GM13977 (cell line): ENCODE measurements at regions not wholly inside any gene's neighbourhood (a gene's known extent, or its start where the extent isn't known, plus 50 kb on each side); places are given as distances from the start of the nearest gene placed in this dataset.
"Not testable (repeated sequence)": the region's sequence is repeated elsewhere in the genome, so short reads cannot be mapped to it uniquely, and the experiment has no call there.

Experiments
- DNase-seq: peaks from one replicate; pipeline ENCODE4 v3.0.0; 2012; ENCODE audit warnings: low spot score
- CTCF ChIP-seq: IDR thresholded peaks from 2 replicates; pipeline ENCODE4 v1.5.1; 2012; ENCODE audit warnings: mild to moderate bottlenecking, control low read depth; ENCODE audit not compliant: insufficient read depth; ENCODE audit errors: extremely low read depth, missing control alignments
- in situ Hi-C: fragments of 300-500 bp; cut with MboI; formaldehyde crosslinking; loops from one replicate; pipeline ENCODE4 v1.12.0; 2022; ENCODE audit warnings: low sequenced_read_pairs, low pct_unique_long_range_greater_than_20kb, mixed read lengths, inconsistent platforms; ENCODE audit not compliant: unreplicated experiment

DNA sequence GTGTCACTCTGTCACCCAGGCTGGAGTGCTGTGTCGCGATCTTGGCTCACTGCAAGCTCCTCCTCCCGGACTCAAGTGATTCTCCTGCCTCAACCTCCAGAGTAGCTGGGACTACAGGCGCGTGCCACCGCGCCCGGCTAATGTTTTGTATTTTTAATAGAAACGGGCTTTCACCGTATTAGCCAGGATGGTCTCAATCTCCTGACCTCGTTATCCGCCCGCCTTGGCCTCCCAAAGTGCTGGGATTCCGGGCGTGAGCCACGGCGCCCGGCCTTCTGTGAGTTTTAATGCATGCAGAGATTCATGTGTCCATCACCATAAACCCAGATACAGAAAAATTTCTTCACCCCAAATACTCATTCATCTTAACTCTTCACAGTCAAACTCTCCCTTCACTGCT is 1046.7 kb downstream of the CDH9 start:
- in situ Hi-C loops = no loop called here
- DNase-seq = no peak
- no peak for TF ChIP-seq CTCF

DNA sequence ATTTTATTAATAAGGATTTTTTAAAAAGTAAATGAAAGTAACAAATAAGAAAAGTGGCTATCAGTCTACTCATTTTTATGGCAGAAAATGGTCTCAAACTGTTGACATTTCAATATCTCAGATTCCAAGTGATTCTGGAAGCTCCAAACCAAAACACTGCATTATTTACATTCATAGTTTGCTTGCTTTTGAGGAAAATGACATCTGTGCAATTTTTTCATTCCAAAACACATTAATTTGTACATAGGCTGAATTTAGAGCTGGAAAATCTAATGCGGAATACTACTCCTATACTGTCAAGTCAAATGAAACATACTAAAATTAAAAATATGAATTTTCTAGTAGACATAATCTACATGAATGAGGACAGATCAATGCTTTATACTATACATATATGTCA is 1047.6 kb downstream of the CDH9 start:
- in situ Hi-C loops = no loop called here
- DNase-seq = no peak
- TF ChIP-seq CTCF = no peak

DNA sequence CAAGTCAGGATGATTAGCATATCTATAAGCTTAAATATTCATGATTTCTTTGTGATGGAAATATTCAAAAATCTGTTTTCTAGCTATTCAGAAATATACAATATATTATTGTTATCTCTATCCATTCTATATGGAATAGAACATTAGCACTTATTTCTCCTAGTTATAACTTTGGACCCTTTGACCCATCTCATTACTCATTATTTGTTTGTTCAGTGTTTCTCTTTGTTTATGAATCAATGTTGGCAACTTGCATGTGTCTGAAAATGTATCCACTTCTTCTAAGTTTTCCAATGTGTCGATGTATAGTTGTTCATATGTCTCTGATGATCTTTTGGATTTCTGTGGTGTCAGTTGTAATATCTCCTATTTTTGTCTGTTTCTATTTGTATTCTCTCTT is 1059.3 kb downstream of the CDH9 start:
- in situ Hi-C loops = no loop called here
- no peak for DNase-seq
- no peak for TF ChIP-seq CTCF

- DNase-seq = no peak
- in situ Hi-C loops = no loop called here
- no peak for TF ChIP-seq CTCF
Observed at GRCh38 chr5:25975885-25976284, 1062.5 kb downstream of the CDH9 start.

DNA sequence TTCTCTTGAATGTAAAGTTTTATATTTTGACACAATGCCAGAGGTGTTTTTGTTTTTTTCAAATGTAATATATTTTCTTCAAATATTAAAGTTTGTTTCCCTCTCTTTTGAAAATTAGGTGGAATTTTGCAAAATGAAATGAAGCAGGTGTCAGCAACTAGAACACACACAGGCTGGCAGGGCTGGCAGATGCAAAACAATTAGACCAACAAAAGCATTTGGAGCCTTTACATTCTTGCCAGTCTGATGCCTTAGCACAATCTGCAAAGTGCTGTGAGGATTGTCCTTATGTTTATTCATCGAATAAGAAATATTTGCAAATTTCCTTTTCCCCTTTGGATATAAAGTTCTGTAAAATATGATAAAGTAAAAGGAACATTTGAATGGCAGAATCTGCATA is 1063.9 kb downstream of the CDH9 start:
- in situ Hi-C loops = no loop called here
- no peak for DNase-seq
- no peak for TF ChIP-seq CTCF

DNA sequence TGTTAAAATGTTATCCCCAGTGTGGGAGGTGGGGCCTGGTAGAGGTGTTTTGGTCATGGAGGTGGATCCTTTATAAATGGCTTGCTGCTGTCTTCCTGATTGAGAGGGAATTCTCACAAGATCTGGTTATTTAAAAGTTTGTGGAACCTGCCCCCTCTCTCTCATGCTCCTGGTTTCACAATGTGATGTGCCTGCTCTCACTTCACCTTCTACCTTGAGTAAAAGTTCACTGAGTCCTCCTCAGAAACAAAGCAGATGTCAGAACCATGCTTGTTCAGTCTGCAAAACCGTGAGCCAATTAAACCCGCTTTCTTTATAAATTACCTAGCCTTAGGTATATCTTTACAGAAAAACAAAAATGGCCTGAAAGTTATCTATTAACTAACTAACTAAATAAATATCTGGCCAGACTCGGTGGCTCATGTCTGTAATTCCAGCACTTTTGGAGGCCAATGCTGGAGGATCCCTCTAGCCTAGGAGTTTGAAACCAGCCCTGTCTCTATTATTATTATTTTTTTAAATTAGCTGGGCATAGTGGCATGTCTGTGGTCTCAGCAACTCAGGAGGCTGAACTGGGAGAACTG is 1067.4 kb downstream of the CDH9 start:
- in situ Hi-C loops = no loop called here
- DNase-seq = no peak
- TF ChIP-seq CTCF = no peak

DNA sequence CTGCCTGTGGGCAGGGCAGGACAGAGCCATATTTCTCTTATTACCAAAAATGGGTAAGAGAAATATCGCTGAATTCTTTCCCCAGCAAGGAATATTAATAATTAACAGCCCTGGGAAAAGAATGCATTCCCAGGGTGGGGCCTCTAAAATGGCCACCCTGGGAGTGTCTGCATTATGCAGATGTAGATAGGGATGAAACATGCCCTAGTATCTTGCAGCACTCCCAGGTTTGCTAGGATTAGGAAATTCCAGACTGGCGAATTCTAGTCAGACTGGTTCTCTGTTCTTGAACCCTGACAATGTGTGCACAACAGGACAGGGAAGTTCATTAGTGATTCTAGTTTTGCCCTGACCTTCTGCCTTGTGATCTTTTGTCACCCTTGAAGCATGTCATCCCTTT is 1069.3 kb downstream of the CDH9 start:
- in situ Hi-C loops = not testable (repeated sequence)

More for the DNA sequence above, 1069.3 kb downstream of the CDH9 start:
- DNase-seq = not testable (repeated sequence)
